Activated B cell treated with CpG ODN at 0.5 μM for 24 hours (primary cell): ENCODE measurements at regions not wholly inside any gene's neighbourhood (a gene's known extent, or its start where the extent isn't known, plus 50 kb on each side); places are given as distances from the start of the nearest gene placed in this dataset.

Experiments used
- ATAC-seq: fragments of 200-7000 bp; cut with Tn5 transposase; one replicate; pipeline ENCODE4 v1.10.0; 2021; ENCODE audit warnings: low read depth, mild to moderate bottlenecking, moderate library complexity
- CTCF ChIA-PET: fragments of 350-600 bp; sonication (Branson Sonifier 250); formaldehyde crosslinking; loops from one replicate; lab custom pipeline; 2021; ENCODE audit warnings: antibody characterized with exemption; lab: Charles Lee
- POLR2A ChIA-PET: fragments of 350-600 bp; sonication (Branson Sonifier 250); formaldehyde crosslinking; loops from one replicate; lab custom pipeline; 2021; ENCODE audit warnings: antibody characterized with exemption; lab: Charles Lee
- DNase-seq: peaks from one replicate; pipeline ENCODE4 v3.0.0; 2022
- H3K27ac Mint-ChIP-seq: one replicate; pipeline ENCODE4 v1.8.0; 2020; ENCODE audit warnings: mixed read lengths
- H3K27me3 Mint-ChIP-seq: one replicate; pipeline ENCODE4 v1.8.0; 2021; ENCODE audit warnings: mixed read lengths
- H3K36me3 Mint-ChIP-seq: one replicate; pipeline ENCODE4 v1.8.0; 2021; ENCODE audit warnings: low read depth, mixed read lengths
- H3K4me1 Mint-ChIP-seq: one replicate; pipeline ENCODE4 v1.8.0; 2021; ENCODE audit warnings: mixed read lengths
- H3K4me3 Mint-ChIP-seq: one replicate; pipeline ENCODE4 v1.8.0; 2020; ENCODE audit warnings: mild to moderate bottlenecking, mixed read lengths
- H3K9me3 Mint-ChIP-seq: one replicate; pipeline ENCODE4 v1.8.0; 2020; ENCODE audit warnings: mixed read lengths
- intact Hi-C: fragments of 100-400 bp; cut with micrococcal nuclease; formaldehyde crosslinking; loops from one replicate; pipeline ENCODE4 v1.15.1; 2024
- TF ChIP-seq, protein P1 (sequence below): fragments of 200-600 bp; IDR thresholded peaks from one replicate; pipeline ENCODE4 v1.8.0; 2022; ENCODE audit warnings: antibody characterized with exemption, mild to moderate bottlenecking

DNA sequence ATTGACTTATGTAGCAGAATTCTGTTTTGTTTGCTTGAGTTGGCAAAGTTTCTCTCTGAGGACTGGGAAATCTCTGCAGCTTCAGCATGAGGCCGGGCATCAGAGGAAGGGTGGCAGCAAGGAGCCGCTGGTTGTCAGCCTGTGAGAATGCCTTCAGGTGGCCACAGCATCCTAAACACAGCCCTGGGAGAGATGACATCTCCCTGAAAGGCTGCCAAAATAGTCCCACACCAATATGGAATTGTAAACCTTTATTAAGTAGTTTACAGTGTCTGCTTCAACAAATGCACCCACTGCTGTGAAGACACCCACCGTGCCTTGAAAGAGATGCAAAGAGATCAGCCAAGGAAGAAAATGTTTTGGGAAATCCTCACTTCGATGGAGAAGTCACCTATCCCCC lies 609.7 kb upstream of the ARRDC4 start:
- DNase-seq (no peak), ATAC-seq (no peak)
- H3K36me3 Mint-ChIP-seq: no peaks in the 10 kb centered on the region
- TF ChIP-seq, protein P1, sequence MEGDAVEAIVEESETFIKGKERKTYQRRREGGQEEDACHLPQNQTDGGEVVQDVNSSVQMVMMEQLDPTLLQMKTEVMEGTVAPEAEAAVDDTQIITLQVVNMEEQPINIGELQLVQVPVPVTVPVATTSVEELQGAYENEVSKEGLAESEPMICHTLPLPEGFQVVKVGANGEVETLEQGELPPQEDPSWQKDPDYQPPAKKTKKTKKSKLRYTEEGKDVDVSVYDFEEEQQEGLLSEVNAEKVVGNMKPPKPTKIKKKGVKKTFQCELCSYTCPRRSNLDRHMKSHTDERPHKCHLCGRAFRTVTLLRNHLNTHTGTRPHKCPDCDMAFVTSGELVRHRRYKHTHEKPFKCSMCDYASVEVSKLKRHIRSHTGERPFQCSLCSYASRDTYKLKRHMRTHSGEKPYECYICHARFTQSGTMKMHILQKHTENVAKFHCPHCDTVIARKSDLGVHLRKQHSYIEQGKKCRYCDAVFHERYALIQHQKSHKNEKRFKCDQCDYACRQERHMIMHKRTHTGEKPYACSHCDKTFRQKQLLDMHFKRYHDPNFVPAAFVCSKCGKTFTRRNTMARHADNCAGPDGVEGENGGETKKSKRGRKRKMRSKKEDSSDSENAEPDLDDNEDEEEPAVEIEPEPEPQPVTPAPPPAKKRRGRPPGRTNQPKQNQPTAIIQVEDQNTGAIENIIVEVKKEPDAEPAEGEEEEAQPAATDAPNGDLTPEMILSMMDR: no peak
- CTCF ChIA-PET: no interaction called here
- H3K9me3 Mint-ChIP-seq: peaks cover 10% of the 10 kb centered on the region
- H3K27ac Mint-ChIP-seq: no peak overlapping the region
- intact Hi-C loops: no loop called here
- no peaks in the 10 kb centered on the region for H3K27me3 Mint-ChIP-seq
- H3K4me3 Mint-ChIP-seq: no peak overlapping the region
- H3K4me1 Mint-ChIP-seq: no peaks in the 10 kb centered on the region
- POLR2A ChIA-PET: no interaction called here

DNA sequence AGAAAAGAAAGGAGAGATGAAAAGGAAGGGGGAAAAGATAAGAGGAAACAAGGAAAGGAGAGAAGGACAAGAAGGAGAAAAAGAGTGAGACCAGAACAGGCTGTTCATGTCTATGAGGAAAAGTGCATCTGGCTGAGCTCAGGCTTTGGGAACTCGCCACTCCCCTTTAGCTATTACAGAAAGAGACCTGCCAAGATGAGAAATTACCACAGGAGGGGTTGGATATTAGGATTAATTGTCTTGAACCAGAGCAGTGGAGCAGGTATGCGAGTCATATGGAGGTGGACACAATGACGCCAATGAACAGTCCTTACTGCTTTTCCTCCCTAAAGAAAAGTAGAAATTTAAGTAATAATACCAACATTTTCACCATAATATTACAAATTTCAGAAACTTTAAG lies 577.0 kb upstream of the ARRDC4 start:
- ChIA-PET CTCF (no interaction called here), POLR2A (no interaction called here)
- intact Hi-C loops: no loop called here
- Mint-ChIP-seq H3K27ac (no peak overlapping the region), H3K4me1 (no peaks in the 10 kb centered on the region), H3K4me3 (no peak overlapping the region), H3K36me3 (no peaks in the 10 kb centered on the region), H3K27me3 (no peaks in the 10 kb centered on the region), H3K9me3 (no peaks in the 10 kb centered on the region)
- TF ChIP-seq, protein P1: no peak
- ATAC-seq (no peak), DNase-seq (no peak)

- Mint-ChIP-seq H3K4me1 (no peaks in the 10 kb centered on the region), H3K36me3 (no peaks in the 10 kb centered on the region), H3K9me3 (no peaks in the 10 kb centered on the region), H3K27me3 (no peaks in the 10 kb centered on the region), H3K27ac (no peak overlapping the region), H3K4me3 (no peak overlapping the region)
- DNase-seq (no peak), ATAC-seq (no peak)
- ChIA-PET CTCF (no interaction called here), POLR2A (no interaction called here)
- intact Hi-C loops: no loop called here
- TF ChIP-seq, protein P1: no peak
Observed at GRCh38 chr15:97386940-97387339, 573.6 kb upstream of the ARRDC4 start.

- ChIA-PET CTCF (no interaction called here), POLR2A (no interaction called here)
- Mint-ChIP-seq H3K36me3 (no peaks in the 10 kb centered on the region), H3K4me1 (no peaks in the 10 kb centered on the region), H3K4me3 (no peak overlapping the region), H3K27ac (no peak overlapping the region), H3K9me3 (no peaks in the 10 kb centered on the region), H3K27me3 (no peaks in the 10 kb centered on the region)
- TF ChIP-seq, protein P1: no peak
- DNase-seq: no peak
- no peak for ATAC-seq
- intact Hi-C loops: no loop called here
Observed at GRCh38 chr15:97401195-97401594, 559.3 kb upstream of the ARRDC4 start.

DNA sequence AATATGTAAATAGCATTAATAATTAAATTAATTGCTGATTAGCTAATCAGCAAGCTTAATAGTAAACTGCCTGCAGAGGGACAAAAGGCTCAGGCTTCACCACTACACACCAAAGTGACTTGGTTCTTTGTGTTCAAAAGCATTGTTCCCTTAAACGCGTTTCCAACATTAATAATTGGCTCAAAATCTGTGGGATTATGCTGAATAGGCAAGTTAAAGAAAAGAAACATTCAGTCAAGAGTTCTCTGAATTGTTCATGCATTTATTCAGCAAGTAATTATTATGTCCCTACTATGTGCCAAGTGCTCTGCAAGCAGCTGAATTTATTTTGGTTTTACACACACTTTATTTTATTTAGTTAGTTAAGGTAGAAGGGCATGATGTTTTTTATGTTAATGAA lies 558.5 kb upstream of the ARRDC4 start:
- DNase-seq (no peak), ATAC-seq (no peak)
- Mint-ChIP-seq H3K4me1 (no peaks in the 10 kb centered on the region), H3K27me3 (no peaks in the 10 kb centered on the region), H3K27ac (no peak overlapping the region), H3K36me3 (no peaks in the 10 kb centered on the region), H3K9me3 (no peaks in the 10 kb centered on the region), H3K4me3 (no peak overlapping the region)
- TF ChIP-seq, protein P1: no peak
- POLR2A ChIA-PET: no interaction called here
- CTCF ChIA-PET: no interaction called here
- intact Hi-C loops: no loop called here
